22Rv1 (cell line): ENCODE measurements at regions not wholly inside any gene's neighbourhood (a gene's known extent, or its start where the extent isn't known, plus 50 kb on each side); places are given as distances from the start of the nearest gene placed in this dataset.

ENCODE experiments used
- CTCF ChIP-seq: fragments of 450-650 bp; IDR thresholded peaks from 2 replicates; pipeline ENCODE4 v1.5.1; 2017; ENCODE audit warnings: mild to moderate bottlenecking
- ZFX ChIP-seq: fragments of 450-650 bp; IDR thresholded peaks from 2 replicates; pipeline ENCODE4 v1.6.1; 2017; ENCODE audit warnings: antibody characterized with exemption, borderline replicate concordance

GRCh38 chr3:99565331-99565730, 73.1 kb upstream of the COL8A1 start:
- TF ChIP-seq CTCF: no peak
- TF ChIP-seq ZFX: no peak
